ENCODE measurements at regions not wholly inside any gene's neighbourhood (a gene's known extent, or its start where the extent isn't known, plus 50 kb on each side); places are given as distances from the start of the nearest gene placed in this dataset.

GRCh38 chr10:21003240-21003822 is 106.2 kb upstream of the NEBL start:
- in situ Hi-C loops (cut with MboI; ENCODE audit: low pct_ligation_motif_present in 1 of 4, low pct_unique_long_range_greater_than_20kb in 1 of 4, low sequenced_read_pairs in 3 of 4) (no loop called here), intact Hi-C loops (cut with DNase I; ENCODE audit: low total_unique reads) (no loop called here)
- Histone ChIP-seq H3K4me1 (no peaks in the 10 kb centered on the region), H3K27ac (no peak overlapping the region), H3K9me3 (no peaks in the 10 kb centered on the region), H3K4me3 (no peak overlapping the region), H3K27me3 (no peaks in the 10 kb centered on the region), H3K36me3 (no peaks in the 10 kb centered on the region)
- TF ChIP-seq EP300 (IDR thresholded peaks at IDR 0.05; ENCODE audit: low read depth), result no peak
- TF ChIP-seq CTCF (IDR thresholded peaks at IDR 0.05), result no peak
- no peak for TF ChIP-seq POLR2A (IDR thresholded peaks at IDR 0.05)
- TF ChIP-seq POLR2AphosphoS5 (IDR thresholded peaks at IDR 0.05), result no peak
- DNase-seq, result no peak
- WGBS, 2 donors (ENCODE audit: low coverage in 1 of 2), result 83 to 92% methylated on average over 6 of the region's 6 CpGs

GRCh38 chr10:21002091-21002878 is 105.2 kb upstream of the NEBL start:
- WGBS, 2 donors (ENCODE audit: low coverage in 1 of 2), result 51 to 63% methylated on average over 8 to 11 of the region's 11 CpGs
- Histone ChIP-seq H3K4me3 (no peak overlapping the region), H3K27me3 (no peaks in the 10 kb centered on the region), H3K27ac (no peak overlapping the region), H3K9me3 (no peaks in the 10 kb centered on the region), H3K36me3 (no peaks in the 10 kb centered on the region), H3K4me1 (no peaks in the 10 kb centered on the region)
- TF ChIP-seq CTCF (IDR thresholded peaks at IDR 0.05) (no peak), EP300 (IDR thresholded peaks at IDR 0.05; ENCODE audit: low read depth) (no peak), POLR2A (IDR thresholded peaks at IDR 0.05) (no peak), POLR2AphosphoS5 (IDR thresholded peaks at IDR 0.05) (no peak)
- intact Hi-C loops (cut with DNase I; ENCODE audit: low total_unique reads) (no loop called here), in situ Hi-C loops (cut with MboI; ENCODE audit: low pct_ligation_motif_present in 1 of 4, low pct_unique_long_range_greater_than_20kb in 1 of 4, low sequenced_read_pairs in 3 of 4) (no loop called here)
- DNase-seq, result no peak

- no peaks in the 10 kb centered on the region for H3K27me3 ChIP-seq
- no peaks in the 10 kb centered on the region for H3K9me3 ChIP-seq
- no peaks in the 10 kb centered on the region for H3K4me1 ChIP-seq
- no peak for DNase-seq
- H3K36me3 ChIP-seq, result no peaks in the 10 kb centered on the region
- TF ChIP-seq CTCF (IDR thresholded peaks at IDR 0.05) (no peak), EP300 (IDR thresholded peaks at IDR 0.05; ENCODE audit: low read depth) (no peak), POLR2AphosphoS5 (IDR thresholded peaks at IDR 0.05) (no peak), POLR2A (IDR thresholded peaks at IDR 0.05) (no peak)
- 87 to 88% methylated on average over 10 to 11 of the region's 11 CpGs for WGBS, 2 donors (ENCODE audit: low coverage in 1 of 2)
- H3K27ac ChIP-seq, result no peak overlapping the region
- intact Hi-C loops (cut with DNase I; ENCODE audit: low total_unique reads) (no loop called here), in situ Hi-C loops (cut with MboI; ENCODE audit: low pct_ligation_motif_present in 1 of 4, low pct_unique_long_range_greater_than_20kb in 1 of 4, low sequenced_read_pairs in 3 of 4) (no loop called here)
- H3K4me3 ChIP-seq, result no peak overlapping the region
Measured at GRCh38 chr10:20999699-21000098, 102.6 kb upstream of the NEBL start.

- intact Hi-C loops (cut with DNase I; ENCODE audit: low total_unique reads), result no loop called here
- in situ Hi-C loops (cut with MboI; ENCODE audit: low pct_ligation_motif_present in 1 of 4, low pct_unique_long_range_greater_than_20kb in 1 of 4, low sequenced_read_pairs in 3 of 4), result no loop called here
- WGBS, 2 donors (ENCODE audit: low coverage in 1 of 2), result 87 to 91% methylated on average over 5 of the region's 5 CpGs
- DNase-seq, result no peak
- no peak for TF ChIP-seq EP300 (IDR thresholded peaks at IDR 0.05; ENCODE audit: low read depth)
- TF ChIP-seq POLR2A (IDR thresholded peaks at IDR 0.05), result no peak
- TF ChIP-seq CTCF (IDR thresholded peaks at IDR 0.05), result no peak
- no peak for TF ChIP-seq POLR2AphosphoS5 (IDR thresholded peaks at IDR 0.05)
- H3K27me3 ChIP-seq, result no peaks in the 10 kb centered on the region
- H3K27ac ChIP-seq, result no peak overlapping the region
- no peaks in the 10 kb centered on the region for H3K36me3 ChIP-seq
- no peak overlapping the region for H3K4me3 ChIP-seq
- no peaks in the 10 kb centered on the region for H3K9me3 ChIP-seq
- H3K4me1 ChIP-seq, result no peaks in the 10 kb centered on the region
Measured at GRCh38 chr10:20998036-20998435, 100.9 kb upstream of the NEBL start.
